IMR-90 (cell line): ENCODE measurements at regions not wholly inside any gene's neighbourhood (a gene's known extent, or its start where the extent isn't known, plus 50 kb on each side); places are given as distances from the start of the nearest gene placed in this dataset.

ENCODE experiments used
- BHLHE40 ChIP-seq: fragments of 150-350 bp; IDR thresholded peaks from 2 replicates; pipeline ENCODE4 v1.6.1; 2016; ENCODE audit warnings: mild to moderate bottlenecking, low read depth, low read length
- MAFK ChIP-seq: IDR thresholded peaks from 2 replicates; pipeline ENCODE4 v1.6.1; 2012; ENCODE audit warnings: low read depth, low read length, improper control_type of control experiment
- POLR2A ChIP-seq: IDR thresholded peaks from 2 replicates; pipeline ENCODE4 v1.6.1; 2012; ENCODE audit warnings: mild to moderate bottlenecking, low read depth, low read length
- RAD21 ChIP-seq: IDR thresholded peaks from 2 replicates; pipeline ENCODE4 v1.6.1; 2012; ENCODE audit warnings: low read length, improper control_type of control experiment
- RCOR1 ChIP-seq: IDR thresholded peaks from 2 replicates; pipeline ENCODE4 v1.6.1; 2012; ENCODE audit warnings: mild to moderate bottlenecking, low read length, improper control_type of control experiment; ENCODE audit not compliant: insufficient replicate concordance
- TF ChIP-seq, protein P1 (sequence below): conservative IDR thresholded peaks from 2 replicates; pipeline ENCODE4 v1.5.1; 2012; ENCODE audit warnings: mild to moderate bottlenecking, low read depth, low read length, improper control_type of control experiment
- TF ChIP-seq, protein P2 (sequence below): fragments of 150-350 bp; IDR thresholded peaks from 2 replicates; pipeline ENCODE4 v1.6.1; 2017; ENCODE audit warnings: mild to moderate bottlenecking, antibody characterized with exemption, low read length, low read depth

DNA sequence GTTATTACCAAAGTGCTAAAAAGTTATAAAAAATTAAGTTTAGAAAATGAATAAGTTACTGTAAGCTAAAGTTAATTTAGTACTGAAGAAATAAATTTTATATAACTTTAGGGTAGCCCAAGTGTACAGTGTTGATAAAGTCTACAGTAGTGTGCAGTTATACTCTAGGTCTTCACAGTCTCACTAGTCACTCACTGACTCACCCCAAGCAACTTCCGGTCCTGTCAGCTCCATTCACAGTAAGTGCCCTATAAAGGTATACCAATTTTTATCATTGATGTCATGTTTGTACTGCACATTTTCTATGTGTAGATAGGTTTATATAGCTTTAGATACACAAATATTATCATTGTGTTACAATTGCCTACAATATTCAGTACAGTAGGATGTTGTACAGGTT lies 518.3 kb upstream of the PIK3C3 start:
- TF ChIP-seq POLR2A: no peak
- TF ChIP-seq, protein P1, sequence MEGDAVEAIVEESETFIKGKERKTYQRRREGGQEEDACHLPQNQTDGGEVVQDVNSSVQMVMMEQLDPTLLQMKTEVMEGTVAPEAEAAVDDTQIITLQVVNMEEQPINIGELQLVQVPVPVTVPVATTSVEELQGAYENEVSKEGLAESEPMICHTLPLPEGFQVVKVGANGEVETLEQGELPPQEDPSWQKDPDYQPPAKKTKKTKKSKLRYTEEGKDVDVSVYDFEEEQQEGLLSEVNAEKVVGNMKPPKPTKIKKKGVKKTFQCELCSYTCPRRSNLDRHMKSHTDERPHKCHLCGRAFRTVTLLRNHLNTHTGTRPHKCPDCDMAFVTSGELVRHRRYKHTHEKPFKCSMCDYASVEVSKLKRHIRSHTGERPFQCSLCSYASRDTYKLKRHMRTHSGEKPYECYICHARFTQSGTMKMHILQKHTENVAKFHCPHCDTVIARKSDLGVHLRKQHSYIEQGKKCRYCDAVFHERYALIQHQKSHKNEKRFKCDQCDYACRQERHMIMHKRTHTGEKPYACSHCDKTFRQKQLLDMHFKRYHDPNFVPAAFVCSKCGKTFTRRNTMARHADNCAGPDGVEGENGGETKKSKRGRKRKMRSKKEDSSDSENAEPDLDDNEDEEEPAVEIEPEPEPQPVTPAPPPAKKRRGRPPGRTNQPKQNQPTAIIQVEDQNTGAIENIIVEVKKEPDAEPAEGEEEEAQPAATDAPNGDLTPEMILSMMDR: no peak
- TF ChIP-seq BHLHE40: no peak
- no peak for TF ChIP-seq MAFK
- TF ChIP-seq RAD21: no peak
- TF ChIP-seq, protein P2, sequence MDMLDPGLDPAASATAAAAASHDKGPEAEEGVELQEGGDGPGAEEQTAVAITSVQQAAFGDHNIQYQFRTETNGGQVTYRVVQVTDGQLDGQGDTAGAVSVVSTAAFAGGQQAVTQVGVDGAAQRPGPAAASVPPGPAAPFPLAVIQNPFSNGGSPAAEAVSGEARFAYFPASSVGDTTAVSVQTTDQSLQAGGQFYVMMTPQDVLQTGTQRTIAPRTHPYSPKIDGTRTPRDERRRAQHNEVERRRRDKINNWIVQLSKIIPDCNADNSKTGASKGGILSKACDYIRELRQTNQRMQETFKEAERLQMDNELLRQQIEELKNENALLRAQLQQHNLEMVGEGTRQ: no peak
- no peak for TF ChIP-seq RCOR1
